ENCODE measurements at regions not wholly inside any gene's neighbourhood (a gene's known extent, or its start where the extent isn't known, plus 50 kb on each side); places are given as distances from the start of the nearest gene placed in this dataset.

GRCh38 chr14:61226015-61226654 is 55.0 kb downstream of the TMEM30B start:
- no peak for DNase-seq (ENCODE audit: low read depth in 2 of 3, low spot score in 2 of 3)

GRCh38 chr14:61225344-61225743 is 55.8 kb downstream of the TMEM30B start:
- DNase-seq (ENCODE audit: low read depth in 2 of 3, low spot score in 2 of 3) = no peak

GRCh38 chr14:61223552-61223951 is 57.6 kb downstream of the TMEM30B start:
- DNase-seq (ENCODE audit: low read depth in 2 of 3, low spot score in 2 of 3) = no peak

- no peak for DNase-seq (ENCODE audit: low read depth in 2 of 3, low spot score in 2 of 3)
Measured at GRCh38 chr14:61222388-61222787, 58.8 kb downstream of the TMEM30B start.

- no peak for DNase-seq (ENCODE audit: low read depth in 2 of 3, low spot score in 2 of 3)
Measured at GRCh38 chr14:61221906-61222305, 59.2 kb downstream of the TMEM30B start.

- no peak for DNase-seq (ENCODE audit: low read depth in 2 of 3, low spot score in 2 of 3)
Measured at GRCh38 chr14:61219673-61220072, 61.5 kb downstream of the TMEM30B start.

- DNase-seq (ENCODE audit: low read depth in 2 of 3, low spot score in 2 of 3) = no peak
Measured at GRCh38 chr14:61219256-61219655, 61.9 kb downstream of the TMEM30B start.

- DNase-seq (ENCODE audit: low read depth in 2 of 3, low spot score in 2 of 3) = no peak
Measured at GRCh38 chr14:61218767-61219166, 62.4 kb downstream of the TMEM30B start.

- no peak for DNase-seq (ENCODE audit: low read depth in 2 of 3, low spot score in 2 of 3)
Measured at GRCh38 chr14:61218157-61218556, 63.0 kb downstream of the TMEM30B start.

- no peak for DNase-seq (ENCODE audit: low read depth in 2 of 3, low spot score in 2 of 3)
Measured at GRCh38 chr14:61217516-61217915, 63.6 kb downstream of the TMEM30B start.

GRCh38 chr14:61215222-61216020 is 65.7 kb downstream of the TMEM30B start:
- no peak for DNase-seq (ENCODE audit: low read depth in 2 of 3, low spot score in 2 of 3)

GRCh38 chr14:61213920-61214319 is 67.2 kb downstream of the TMEM30B start:
- DNase-seq (ENCODE audit: low read depth in 2 of 3, low spot score in 2 of 3) = no peak

GRCh38 chr14:61213191-61213621 is 67.9 kb downstream of the TMEM30B start:
- no peak for DNase-seq (ENCODE audit: low read depth in 2 of 3, low spot score in 2 of 3)

- DNase-seq (ENCODE audit: low read depth in 2 of 3, low spot score in 2 of 3) = no peak
Measured at GRCh38 chr14:61212546-61212945, 68.6 kb downstream of the TMEM30B start.

GRCh38 chr14:61211476-61212255 is 69.5 kb downstream of the TMEM30B start:
- no peak for DNase-seq (ENCODE audit: low read depth in 2 of 3, low spot score in 2 of 3)

GRCh38 chr14:61203081-61203753 is 77.9 kb downstream of the TMEM30B start:
- no peak for DNase-seq (ENCODE audit: low read depth in 2 of 3, low spot score in 2 of 3)

- DNase-seq (ENCODE audit: low read depth in 2 of 3, low spot score in 2 of 3) = no peak
Measured at GRCh38 chr14:61202124-61202523, 79.0 kb downstream of the TMEM30B start.

- DNase-seq (ENCODE audit: low read depth in 2 of 3, low spot score in 2 of 3) = no peak
Measured at GRCh38 chr14:61201171-61201570, 80.0 kb downstream of the TMEM30B start.

GRCh38 chr14:61197416-61197815 is 83.7 kb downstream of the TMEM30B start:
- no peak for DNase-seq (ENCODE audit: low read depth in 2 of 3, low spot score in 2 of 3)

- no peak for DNase-seq (ENCODE audit: low read depth in 2 of 3, low spot score in 2 of 3)
Measured at GRCh38 chr14:61196792-61197191, 84.3 kb downstream of the TMEM30B start.

- DNase-seq (ENCODE audit: low read depth in 2 of 3, low spot score in 2 of 3) = no peak
Measured at GRCh38 chr14:61196034-61196433, 85.1 kb downstream of the TMEM30B start.

All from activated CD8-positive, alpha-beta memory T cell treated with anti-CD3 and anti-CD28 coated beads for 48 hours (primary cell).